ENCODE measurements at regions not wholly inside any gene's neighbourhood (a gene's known extent, or its start where the extent isn't known, plus 50 kb on each side); places are given as distances from the start of the nearest gene placed in this dataset.

DNA sequence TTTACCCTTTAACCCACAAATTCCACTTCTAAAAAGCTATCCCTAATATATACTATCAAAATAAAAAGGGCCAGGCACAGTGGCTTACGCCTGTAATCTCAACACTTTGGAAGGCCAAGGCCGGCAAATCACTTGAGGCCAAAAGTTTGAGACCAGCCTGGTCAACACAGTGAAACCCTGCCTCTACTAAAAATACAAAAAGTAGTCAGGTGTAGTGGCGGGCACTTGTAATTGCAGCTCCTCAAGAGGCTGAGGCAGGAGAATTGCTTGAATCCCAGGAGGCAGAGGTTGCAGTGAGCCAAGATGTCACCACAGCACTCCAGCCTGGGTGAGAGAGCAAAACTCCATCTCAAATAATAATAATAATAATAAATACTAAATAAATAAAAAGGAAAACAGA is 82.5 kb downstream of the TRIM27 start:
- TF ChIP-seq, protein P1, sequence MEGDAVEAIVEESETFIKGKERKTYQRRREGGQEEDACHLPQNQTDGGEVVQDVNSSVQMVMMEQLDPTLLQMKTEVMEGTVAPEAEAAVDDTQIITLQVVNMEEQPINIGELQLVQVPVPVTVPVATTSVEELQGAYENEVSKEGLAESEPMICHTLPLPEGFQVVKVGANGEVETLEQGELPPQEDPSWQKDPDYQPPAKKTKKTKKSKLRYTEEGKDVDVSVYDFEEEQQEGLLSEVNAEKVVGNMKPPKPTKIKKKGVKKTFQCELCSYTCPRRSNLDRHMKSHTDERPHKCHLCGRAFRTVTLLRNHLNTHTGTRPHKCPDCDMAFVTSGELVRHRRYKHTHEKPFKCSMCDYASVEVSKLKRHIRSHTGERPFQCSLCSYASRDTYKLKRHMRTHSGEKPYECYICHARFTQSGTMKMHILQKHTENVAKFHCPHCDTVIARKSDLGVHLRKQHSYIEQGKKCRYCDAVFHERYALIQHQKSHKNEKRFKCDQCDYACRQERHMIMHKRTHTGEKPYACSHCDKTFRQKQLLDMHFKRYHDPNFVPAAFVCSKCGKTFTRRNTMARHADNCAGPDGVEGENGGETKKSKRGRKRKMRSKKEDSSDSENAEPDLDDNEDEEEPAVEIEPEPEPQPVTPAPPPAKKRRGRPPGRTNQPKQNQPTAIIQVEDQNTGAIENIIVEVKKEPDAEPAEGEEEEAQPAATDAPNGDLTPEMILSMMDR (IDR thresholded peaks at IDR 0.05), result no peak
- no peak for TF ChIP-seq EZH2 (IDR thresholded peaks at IDR 0.05; ENCODE audit: borderline replicate concordance, insufficient read depth, low read depth, low read length, poor library complexity, severe bottlenecking)

Measured in B cell (primary cell).